IPS-15b (cell line): ENCODE measurements at regions not wholly inside any gene's neighbourhood (a gene's known extent, or its start where the extent isn't known, plus 50 kb on each side); places are given as distances from the start of the nearest gene placed in this dataset.

Source experiments
- H3K27me3 ChIP-seq: one replicate; pipeline ENCODE4 v1.6.1; 2013; ENCODE audit warnings: low read length; ENCODE audit not compliant: control insufficient read depth, insufficient read depth
- H3K36me3 ChIP-seq: one replicate; pipeline ENCODE4 v1.6.1; 2013; ENCODE audit warnings: low read length; ENCODE audit not compliant: control insufficient read depth, insufficient read depth
- H3K4me1 ChIP-seq: one replicate; pipeline ENCODE4 v1.6.1; 2013; ENCODE audit warnings: mild to moderate bottlenecking, low read length; ENCODE audit not compliant: control insufficient read depth, insufficient read depth
- H3K4me3 ChIP-seq: one replicate; pipeline ENCODE4 v1.5.1; 2013; ENCODE audit warnings: low read depth, low read length
- H3K9ac ChIP-seq: one replicate; pipeline ENCODE4 v1.6.1; 2013; ENCODE audit warnings: low read depth, mild to moderate bottlenecking, low read length
- H3K9me3 ChIP-seq: one replicate; pipeline ENCODE4 v1.6.1; 2013; ENCODE audit warnings: mild to moderate bottlenecking, low read length; ENCODE audit not compliant: control insufficient read depth, insufficient read depth

GRCh38 chr12:113645603-113646002 lies 173.9 kb upstream of the LHX5 start:
- peaks cover 3% of the 10 kb centered on the region for H3K4me1 ChIP-seq
- H3K9me3 ChIP-seq: no peaks in the 10 kb centered on the region
- H3K9ac ChIP-seq: no peak overlapping the region
- H3K36me3 ChIP-seq: no peaks in the 10 kb centered on the region
- no peaks in the 10 kb centered on the region for H3K27me3 ChIP-seq
- no peak overlapping the region for H3K4me3 ChIP-seq

- Histone ChIP-seq H3K9me3 (no peaks in the 10 kb centered on the region), H3K27me3 (no peaks in the 10 kb centered on the region), H3K36me3 (no peaks in the 10 kb centered on the region), H3K4me3 (no peak overlapping the region), H3K4me1 (peaks cover 3% of the 10 kb centered on the region), H3K9ac (no peak overlapping the region)
Measured at GRCh38 chr12:113645183-113645582, 173.5 kb upstream of the LHX5 start.

GRCh38 chr12:113643177-113643974 lies 171.7 kb upstream of the LHX5 start:
- no peak overlapping the region for H3K4me3 ChIP-seq
- H3K4me1 ChIP-seq: peaks cover 3% of the 10 kb centered on the region
- no peaks in the 10 kb centered on the region for H3K36me3 ChIP-seq
- no peak overlapping the region for H3K9ac ChIP-seq
- no peaks in the 10 kb centered on the region for H3K9me3 ChIP-seq
- H3K27me3 ChIP-seq: no peaks in the 10 kb centered on the region

GRCh38 chr12:113642672-113643071 lies 171.0 kb upstream of the LHX5 start:
- H3K9me3 ChIP-seq: no peaks in the 10 kb centered on the region
- H3K36me3 ChIP-seq: no peaks in the 10 kb centered on the region
- no peak overlapping the region for H3K4me3 ChIP-seq
- H3K9ac ChIP-seq: no peak overlapping the region
- H3K4me1 ChIP-seq: peaks cover 3% of the 10 kb centered on the region
- H3K27me3 ChIP-seq: no peaks in the 10 kb centered on the region

- Histone ChIP-seq H3K9ac (no peak overlapping the region), H3K27me3 (no peaks in the 10 kb centered on the region), H3K4me3 (no peak overlapping the region), H3K36me3 (no peaks in the 10 kb centered on the region), H3K9me3 (no peaks in the 10 kb centered on the region), H3K4me1 (peaks cover 3% of the 10 kb centered on the region)
Measured at GRCh38 chr12:113642216-113642615, 170.5 kb upstream of the LHX5 start.

GRCh38 chr12:113641426-113642030 lies 169.9 kb upstream of the LHX5 start:
- no peaks in the 10 kb centered on the region for H3K9me3 ChIP-seq
- no peak overlapping the region for H3K9ac ChIP-seq
- H3K36me3 ChIP-seq: no peaks in the 10 kb centered on the region
- H3K4me3 ChIP-seq: no peak overlapping the region
- peaks cover 3% of the 10 kb centered on the region for H3K4me1 ChIP-seq
- no peaks in the 10 kb centered on the region for H3K27me3 ChIP-seq

- H3K4me1 ChIP-seq: peaks cover 3% of the 10 kb centered on the region
- no peaks in the 10 kb centered on the region for H3K9me3 ChIP-seq
- no peak overlapping the region for H3K9ac ChIP-seq
- no peaks in the 10 kb centered on the region for H3K36me3 ChIP-seq
- no peak overlapping the region for H3K4me3 ChIP-seq
- no peaks in the 10 kb centered on the region for H3K27me3 ChIP-seq
Measured at GRCh38 chr12:113640837-113641236, 169.2 kb upstream of the LHX5 start.

- Histone ChIP-seq H3K27me3 (no peaks in the 10 kb centered on the region), H3K36me3 (no peaks in the 10 kb centered on the region), H3K4me1 (peaks cover 3% of the 10 kb centered on the region), H3K9ac (no peak overlapping the region), H3K9me3 (no peaks in the 10 kb centered on the region), H3K4me3 (no peak overlapping the region)
Measured at GRCh38 chr12:113639474-113639873, 167.8 kb upstream of the LHX5 start.

GRCh38 chr12:113638460-113638775 lies 166.7 kb upstream of the LHX5 start:
- no peaks in the 10 kb centered on the region for H3K27me3 ChIP-seq
- no peak overlapping the region for H3K4me3 ChIP-seq
- no peak overlapping the region for H3K9ac ChIP-seq
- H3K4me1 ChIP-seq: peaks cover 3% of the 10 kb centered on the region
- no peaks in the 10 kb centered on the region for H3K9me3 ChIP-seq
- H3K36me3 ChIP-seq: no peaks in the 10 kb centered on the region

- Histone ChIP-seq H3K9ac (no peak overlapping the region), H3K4me1 (peaks cover 6% of the 10 kb centered on the region), H3K27me3 (no peaks in the 10 kb centered on the region), H3K4me3 (no peak overlapping the region), H3K36me3 (no peaks in the 10 kb centered on the region), H3K9me3 (no peaks in the 10 kb centered on the region)
Measured at GRCh38 chr12:113634982-113635381, 163.3 kb upstream of the LHX5 start.

- Histone ChIP-seq H3K27me3 (no peaks in the 10 kb centered on the region), H3K4me3 (no peak overlapping the region)
Measured at GRCh38 chr12:113634474-113634873, 162.8 kb upstream of the LHX5 start.

GRCh38 chr12:113633678-113634332 lies 162.1 kb upstream of the LHX5 start:
- no peaks in the 10 kb centered on the region for H3K36me3 ChIP-seq
- H3K4me1 ChIP-seq: peaks cover 6% of the 10 kb centered on the region
- no peaks in the 10 kb centered on the region for H3K27me3 ChIP-seq
- H3K4me3 ChIP-seq: no peak overlapping the region
- no peak overlapping the region for H3K9ac ChIP-seq
- no peaks in the 10 kb centered on the region for H3K9me3 ChIP-seq

More at GRCh38 chr12:113634474-113634873, 162.8 kb upstream of the LHX5 start:
- H3K36me3 ChIP-seq: no peaks in the 10 kb centered on the region
- H3K9me3 ChIP-seq: no peaks in the 10 kb centered on the region
- peaks cover 6% of the 10 kb centered on the region for H3K4me1 ChIP-seq
- H3K9ac ChIP-seq: no peak overlapping the region
